ENCODE measurements at regions not wholly inside any gene's neighbourhood (a gene's known extent, or its start where the extent isn't known, plus 50 kb on each side); places are given as distances from the start of the nearest gene placed in this dataset.

DNA sequence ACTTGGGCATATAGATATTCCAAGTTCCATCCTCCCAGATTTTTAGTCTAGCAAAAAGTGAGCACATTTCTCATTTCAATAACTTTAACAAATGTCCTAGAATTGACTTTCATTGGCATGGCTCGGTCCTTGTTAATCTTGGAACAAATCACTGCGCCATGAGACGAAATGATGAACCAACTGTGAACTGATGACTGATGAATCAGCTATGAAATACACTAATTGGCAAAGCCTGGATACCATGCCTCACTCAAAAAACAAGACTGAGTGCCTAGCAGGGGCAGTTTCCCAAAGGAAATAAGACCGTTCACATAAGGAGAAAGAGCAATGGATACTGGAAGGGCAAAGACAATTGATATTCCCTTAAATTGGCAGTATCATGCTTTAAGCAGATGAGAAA is 248.6 kb upstream of the VEGFC start (continued):
- TF ChIP-seq ZXDC (CRISPR knock-in tag; IDR thresholded peaks at IDR 0.05): no peak
- no peak for TF ChIP-seq HBP1 (CRISPR knock-in tag; IDR thresholded peaks at IDR 0.05; ENCODE audit: low read depth)

- ChIA-PET POLR2A (no interaction called here), CTCF (ENCODE audit: low intra/inter-chr PET ratio, low total read pairs) (interaction anchor here (1.5 kb wide), 1 partner anchor 669 kb away, joined by 9 read pairs; no protein-coding TSS in a partner anchor)
- intact Hi-C loops (cut with micrococcal nuclease; ENCODE audit: unreplicated experiment): loop anchor here (1.0 to 10.0 kb wide), 3 partner anchors 83 to 1012 kb away; no protein-coding TSS in a partner anchor
- Histone ChIP-seq H3K79me2 (ENCODE audit: insufficient read depth, low read length) (no peaks in the 10 kb centered on the region), H3K36me3 (replicated peaks in 1 of 2; ENCODE audit: control insufficient read depth in 1 of 2, insufficient read depth in 2 of 2, low read length in 2 of 2) (no peaks in the 10 kb centered on the region), H2AFZ (ENCODE audit: low read length) (no peak overlapping the region), H3K27ac (ENCODE audit: extremely low read length, insufficient read depth, low read length) (no peak overlapping the region), H4K20me1 (ENCODE audit: insufficient read depth, low read length) (no peaks in the 10 kb centered on the region), H3K9ac (ENCODE audit: insufficient read depth, low read depth, low read length) (no peak overlapping the region), H3K4me1 (ENCODE audit: insufficient read depth, low read length) (no peaks in the 10 kb centered on the region), H3K27me3 (ENCODE audit: control insufficient read depth in 1 of 2, insufficient read depth in 2 of 2, low read length in 2 of 2) (no peaks in the 10 kb centered on the region), H3K9me3 (ENCODE audit: low read length) (no peaks in the 10 kb centered on the region), H3K4me3 (replicated peaks in 1 of 3; ENCODE audit: insufficient read depth in 1 of 3, low read depth in 2 of 3, low read length in 3 of 3) (no peak overlapping the region), H3K4me2 (ENCODE audit: low read depth, low read length) (no peak overlapping the region)
- peak; percentile 79 for FAIRE-seq
- BruUV-seq (replicated peaks): no TSS peak
- peak; percentile 97 for ATAC-seq
- in situ Hi-C loops (cut with HindIII; ENCODE audit: extremely low pct_ligation_motif_present, low pct_unique_long_range_greater_than_20kb): loop anchor here (10.0 kb wide), 1 partner anchor 662 kb away; no protein-coding TSS in a partner anchor
- WGBS (ENCODE audit: low lambda C conversion rate): 23% methylated on average over 11 of the region's 11 CpGs
- peak; percentile 50 for DNase-seq (ENCODE audit: low spot score)
- TF ChIP-seq MTERF4 (CRISPR knock-in tag; IDR thresholded peaks at IDR 0.05): no peak
- TF ChIP-seq RORA (CRISPR knock-in tag; IDR thresholded peaks at IDR 0.05): no peak
- TF ChIP-seq SMC3 (IDR thresholded peaks at IDR 0.05; ENCODE audit: low read length): peak; percentile 63
- TF ChIP-seq ZBTB34 (CRISPR knock-in tag; IDR thresholded peaks at IDR 0.05): no peak
- TF ChIP-seq ZNF629 (CRISPR knock-in tag; conservative IDR thresholded peaks at IDR 0.05): no peak
- no peak for TF ChIP-seq ZNF567 (CRISPR knock-in tag; IDR thresholded peaks at IDR 0.05; ENCODE audit: borderline replicate concordance)
- TF ChIP-seq, protein P1, sequence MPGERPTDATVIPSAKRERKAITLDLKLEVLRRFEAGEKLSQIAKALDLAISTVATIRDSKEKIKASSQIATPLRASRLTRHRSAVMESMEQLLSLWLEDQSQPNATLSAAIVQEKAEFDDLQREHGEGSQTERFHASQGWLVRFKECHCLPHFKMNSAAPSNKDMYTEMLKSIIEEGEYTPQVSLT (CRISPR knock-in tag; IDR thresholded peaks at IDR 0.05; ENCODE audit: borderline replicate concordance, low read depth): no peak
- TF ChIP-seq ZNF562 (CRISPR knock-in tag; IDR thresholded peaks at IDR 0.05; ENCODE audit: borderline replicate concordance): no peak
- no peak for TF ChIP-seq ADNP (CRISPR knock-in tag; IDR thresholded peaks at IDR 0.05)
- no peak for TF ChIP-seq KAT8 (CRISPR knock-in tag; IDR thresholded peaks at IDR 0.05)
- TF ChIP-seq RCOR2 (CRISPR knock-in tag; IDR thresholded peaks at IDR 0.05): no peak
- TF ChIP-seq STAG1 (CRISPR knock-in tag; IDR thresholded peaks at IDR 0.05): peak; percentile 53
- no peak for TF ChIP-seq ZNF670 (CRISPR knock-in tag; IDR thresholded peaks at IDR 0.05; ENCODE audit: borderline replicate concordance)
- no peak for TF ChIP-seq ZNF607 (CRISPR knock-in tag; IDR thresholded peaks at IDR 0.05; ENCODE audit: borderline replicate concordance)
These were observed 254.5 kb upstream of the VEGFC start for GRCh38 chr4:177047070-177047850.
